RPMI7951 (cell line): ENCODE measurements at regions not wholly inside any gene's neighbourhood (a gene's known extent, or its start where the extent isn't known, plus 50 kb on each side); places are given as distances from the start of the nearest gene placed in this dataset.

Experiments used
- DNase-seq: peaks from one replicate; pipeline ENCODE4 v3.0.0-alpha.2; 2012; ENCODE audit warnings: low read depth

- DNase-seq = no peak
Observed at GRCh38 chr2:108067820-108068405, 81.6 kb downstream of the SLC5A7 start.

- DNase-seq = no peak
Observed at GRCh38 chr2:108069515-108070310, 83.4 kb downstream of the SLC5A7 start.

- no peak for DNase-seq
Observed at GRCh38 chr2:108073415-108074072, 87.2 kb downstream of the SLC5A7 start.

- DNase-seq = no peak
Observed at GRCh38 chr2:108074150-108074549, 87.8 kb downstream of the SLC5A7 start.

- no peak for DNase-seq
Observed at GRCh38 chr2:108074946-108075345, 88.6 kb downstream of the SLC5A7 start.

GRCh38 chr2:108076527-108076926 is 90.2 kb downstream of the SLC5A7 start:
- DNase-seq = no peak

GRCh38 chr2:108079736-108080135 is 93.4 kb downstream of the SLC5A7 start:
- DNase-seq = no peak

- DNase-seq = no peak
Observed at GRCh38 chr2:108080177-108080576, 93.9 kb downstream of the SLC5A7 start.

GRCh38 chr2:108082978-108083377 is 96.7 kb downstream of the SLC5A7 start:
- DNase-seq = no peak

GRCh38 chr2:108084311-108084710 is 98.0 kb downstream of the SLC5A7 start:
- no peak for DNase-seq

GRCh38 chr2:108092886-108093285 is 106.6 kb downstream of the SLC5A7 start:
- DNase-seq = no peak

GRCh38 chr2:108101481-108101880 is 115.2 kb downstream of the SLC5A7 start:
- DNase-seq = no peak

GRCh38 chr2:108106731-108107130 is 120.4 kb downstream of the SLC5A7 start:
- no peak for DNase-seq

- no peak for DNase-seq
Observed at GRCh38 chr2:108111936-108112335, 125.6 kb downstream of the SLC5A7 start.

GRCh38 chr2:108115868-108116267 is 123.9 kb upstream of the SULT1C3 start:
- DNase-seq = no peak

GRCh38 chr2:108118996-108119395 is 120.8 kb upstream of the SULT1C3 start:
- no peak for DNase-seq

GRCh38 chr2:108119492-108119891 is 120.3 kb upstream of the SULT1C3 start:
- DNase-seq = no peak

GRCh38 chr2:108124736-108125495 is 114.9 kb upstream of the SULT1C3 start:
- DNase-seq = no peak

- no peak for DNase-seq
Observed at GRCh38 chr2:108125581-108125980, 114.2 kb upstream of the SULT1C3 start.

GRCh38 chr2:108128249-108128648 is 111.5 kb upstream of the SULT1C3 start:
- no peak for DNase-seq

GRCh38 chr2:108129636-108130035 is 110.1 kb upstream of the SULT1C3 start:
- DNase-seq = no peak

- no peak for DNase-seq
Observed at GRCh38 chr2:108133457-108133856, 106.3 kb upstream of the SULT1C3 start.
